HCT116 (cell line): ENCODE measurements at regions not wholly inside any gene's neighbourhood (a gene's known extent, or its start where the extent isn't known, plus 50 kb on each side); places are given as distances from the start of the nearest gene placed in this dataset.

ENCODE experiments used
- CBX3 ChIP-seq: IDR thresholded peaks from 2 replicates; pipeline ENCODE4 v1.6.1; 2012; ENCODE audit warnings: low read depth
- CEBPB ChIP-seq: IDR thresholded peaks from 2 replicates; pipeline ENCODE4 v1.6.1; 2012; ENCODE audit warnings: low read depth
- CTCF ChIP-seq, 3 experiments: fragments of 200-600 bp in 1 of 3; sonication (generic) in 1 of 3; IDR thresholded peaks in 2 of 3; conservative IDR thresholded peaks in 1 of 3; 2 replicates each; pipeline ENCODE4 v1.5.1; 2012 to 2017; ENCODE audit warnings: low read depth in 2 of 3, low read length in 2 of 3, antibody characterized with exemption in 1 of 3, borderline replicate concordance in 1 of 3, control low read depth in 1 of 3, mild to moderate bottlenecking in 1 of 3, mixed read lengths in 1 of 3, mixed run types in 1 of 3, moderate library complexity in 1 of 3; ENCODE audit not compliant: insufficient read depth in 1 of 3
- EZH2 ChIP-seq: fragments of 200-600 bp; sonication (generic); IDR thresholded peaks from 2 replicates; pipeline ENCODE4 v1.6.1; 2017; ENCODE audit warnings: antibody characterized with exemption, mixed run types
- EZH2phosphoT487 ChIP-seq: fragments of 200-600 bp; IDR thresholded peaks from 2 replicates; pipeline ENCODE4 v1.6.1; 2018; ENCODE audit warnings: antibody characterized with exemption, borderline replicate concordance
- MAX ChIP-seq: IDR thresholded peaks from 2 replicates; pipeline ENCODE4 v1.6.1; 2012
- POLR2A ChIP-seq: IDR thresholded peaks from 2 replicates; pipeline ENCODE4 v1.7.0; 2011; ENCODE audit warnings: borderline replicate concordance; ENCODE audit not compliant: insufficient read depth, insufficient read length; ENCODE audit errors: extremely low read depth
- POLR2AphosphoS5 ChIP-seq: IDR thresholded peaks from 2 replicates; pipeline ENCODE4 v1.6.1; 2011; ENCODE audit warnings: mild to moderate bottlenecking, low read depth, low read length, moderate library complexity
- RAD21 ChIP-seq: IDR thresholded peaks from 2 replicates; pipeline ENCODE4 v1.6.1; 2012; ENCODE audit warnings: low read depth, mild to moderate bottlenecking
- REST ChIP-seq: IDR thresholded peaks from 2 replicates; pipeline ENCODE4 v1.6.1; 2012; ENCODE audit warnings: low read depth
- SIN3A ChIP-seq: IDR thresholded peaks from 2 replicates; pipeline ENCODE4 v1.6.1; 2012; ENCODE audit warnings: low read depth
- SP1 ChIP-seq: IDR thresholded peaks from 2 replicates; pipeline ENCODE4 v1.6.1; 2012; ENCODE audit warnings: low read depth
- YY1 ChIP-seq: IDR thresholded peaks from 2 replicates; pipeline ENCODE4 v1.6.1; 2011; ENCODE audit warnings: low read length, low read depth, moderate library complexity, mild to moderate bottlenecking; ENCODE audit not compliant: insufficient replicate concordance; ENCODE audit errors: extremely low read depth
- ZNF274 ChIP-seq: fragments of 200-500 bp; sonication (Bioruptor generic); IDR thresholded peaks from 2 replicates; pipeline ENCODE4 v1.6.1; 2014; ENCODE audit warnings: mild to moderate bottlenecking, low read depth, low read length, inconsistent platforms

GRCh38 chr7:79934727-79935126 lies 199.9 kb upstream of the GNAI1 start:
- no peak for TF ChIP-seq RAD21
- TF ChIP-seq CTCF (IDR thresholded peaks at IDR 0.05 in 2 of 3, conservative IDR thresholded peaks at IDR 0.05 in 1 of 3; ENCODE audit: borderline replicate concordance in 1 of 3, insufficient read depth in 1 of 3, low read depth in 2 of 3, low read length in 2 of 3), result no peak
- TF ChIP-seq ZNF274, result no peak
- no peak for TF ChIP-seq REST
- TF ChIP-seq CBX3, result no peak
- no peak for TF ChIP-seq SP1
- no peak for TF ChIP-seq EZH2
- no peak for TF ChIP-seq YY1
- no peak for TF ChIP-seq POLR2AphosphoS5
- no peak for TF ChIP-seq SIN3A
- TF ChIP-seq POLR2A, result no peak
- no peak for TF ChIP-seq EZH2phosphoT487
- no peak for TF ChIP-seq CEBPB
- TF ChIP-seq MAX, result no peak
